SK-N-SH treated with all-trans-retinoic acid at 6 μM for 48 hours (cell line): ENCODE measurements at regions not wholly inside any gene's neighbourhood (a gene's known extent, or its start where the extent isn't known, plus 50 kb on each side); places are given as distances from the start of the nearest gene placed in this dataset.

Experiments
- ATAC-seq: fragments of 200-7000 bp; cut with Tn5 transposase; 3 replicates; pipeline ENCODE4 v1.9.1; 2020; ENCODE audit warnings: mild to moderate bottlenecking, moderate library complexity
- ARNTL ChIP-seq: fragments of 450-650 bp; formaldehyde crosslinking; IDR thresholded peaks from 2 replicates; pipeline ENCODE4 v1.5.0; 2020; ENCODE audit warnings: low read depth, mild to moderate bottlenecking, moderate library complexity, borderline replicate concordance
- BACH2 ChIP-seq: fragments of 250-450 bp; sonication (Bioruptor Pico); IDR thresholded peaks from 2 replicates; pipeline ENCODE4 v1.9.0; 2021; ENCODE audit warnings: mild to moderate bottlenecking, borderline replicate concordance
- CREB5 ChIP-seq: fragments of 250-450 bp; sonication (Bioruptor Pico); IDR thresholded peaks from 2 replicates; pipeline ENCODE4 v1.5.1; 2020; ENCODE audit warnings: low read depth, mild to moderate bottlenecking, moderate library complexity
- CSDC2 ChIP-seq: fragments of 250-450 bp; sonication (Bioruptor Pico); IDR thresholded peaks from 2 replicates; pipeline ENCODE4 v1.5.0; 2020; ENCODE audit warnings: mild to moderate bottlenecking, moderate library complexity
- CSRNP3 ChIP-seq: fragments of 250-450 bp; sonication (Bioruptor Pico); IDR thresholded peaks from 2 replicates; pipeline ENCODE4 v1.5.1; 2021; ENCODE audit warnings: mild to moderate bottlenecking, moderate library complexity
- ISL1 ChIP-seq: fragments of 250-450 bp; sonication (Bioruptor Pico); IDR thresholded peaks from 2 replicates; pipeline ENCODE4 v2.1.2; 2022; ENCODE audit warnings: mild to moderate bottlenecking, moderate library complexity
- OSR1 ChIP-seq: fragments of 250-450 bp; sonication (Bioruptor Pico); IDR thresholded peaks from 2 replicates; pipeline ENCODE4 v1.8.0; 2022; ENCODE audit warnings: moderate library complexity, mild to moderate bottlenecking, inconsistent platforms
- PATZ1 ChIP-seq: fragments of 250-450 bp; sonication (Bioruptor Pico); IDR thresholded peaks from 2 replicates; pipeline ENCODE4 v1.8.0; 2020; ENCODE audit warnings: mild to moderate bottlenecking, moderate library complexity, borderline replicate concordance
- POU6F1 ChIP-seq: fragments of 250-450 bp; sonication (Bioruptor Pico); IDR thresholded peaks from 2 replicates; pipeline ENCODE4 v1.8.0; 2021; ENCODE audit warnings: low read depth, mild to moderate bottlenecking, moderate library complexity, borderline replicate concordance
- PPARA ChIP-seq: fragments of 250-450 bp; sonication (Bioruptor Pico); IDR thresholded peaks from 2 replicates; pipeline ENCODE4 v1.5.0; 2020; ENCODE audit warnings: mild to moderate bottlenecking, borderline replicate concordance
- RARB ChIP-seq: fragments of 250-450 bp; sonication (Bioruptor Pico); IDR thresholded peaks from 2 replicates; pipeline ENCODE4 v1.8.0; 2021; ENCODE audit warnings: mild to moderate bottlenecking, moderate library complexity
- SNAI2 ChIP-seq: fragments of 250-450 bp; sonication (Bioruptor Pico); IDR thresholded peaks from 2 replicates; pipeline ENCODE4 v1.5.0; 2020; ENCODE audit warnings: mild to moderate bottlenecking, moderate library complexity
- TCF4 ChIP-seq: fragments of 250-450 bp; sonication (Bioruptor Pico); IDR thresholded peaks from 2 replicates; pipeline ENCODE4 v1.8.0; 2021; ENCODE audit warnings: mild to moderate bottlenecking, moderate library complexity, borderline replicate concordance
- TOX ChIP-seq: fragments of 250-450 bp; sonication (Bioruptor Pico); IDR thresholded peaks from 2 replicates; pipeline ENCODE4 v1.8.0; 2021; ENCODE audit warnings: mild to moderate bottlenecking, moderate library complexity, borderline replicate concordance
- TSHZ2 ChIP-seq: fragments of 250-450 bp; sonication (Bioruptor Pico); IDR thresholded peaks from 2 replicates; pipeline ENCODE4 v1.5.0; 2020; ENCODE audit warnings: mild to moderate bottlenecking, moderate library complexity
- ZC3H10 ChIP-seq: fragments of 250-450 bp; sonication (Bioruptor Pico); IDR thresholded peaks from 2 replicates; pipeline ENCODE4 v1.5.1; 2021; ENCODE audit warnings: mild to moderate bottlenecking, moderate library complexity
- ZFP3 ChIP-seq: fragments of 250-450 bp; sonication (Bioruptor Pico); IDR thresholded peaks from 2 replicates; pipeline ENCODE4 v1.5.0; 2020; ENCODE audit warnings: mild to moderate bottlenecking, moderate library complexity
- ZFP30 ChIP-seq: fragments of 450-650 bp; formaldehyde crosslinking; IDR thresholded peaks from 2 replicates; pipeline ENCODE4 v1.5.0; 2022; ENCODE audit warnings: mild to moderate bottlenecking, moderate library complexity
- ZNF565 ChIP-seq: fragments of 450-650 bp; formaldehyde crosslinking; conservative IDR thresholded peaks from 2 replicates; pipeline ENCODE4 v1.5.0; 2020; ENCODE audit warnings: low read depth, mild to moderate bottlenecking, moderate library complexity
- ZNF70 ChIP-seq: fragments of 450-650 bp; formaldehyde crosslinking; IDR thresholded peaks from 2 replicates; pipeline ENCODE4 v1.5.0; 2020; ENCODE audit warnings: mild to moderate bottlenecking, moderate library complexity
- ZNF8 ChIP-seq: fragments of 450-650 bp; formaldehyde crosslinking; IDR thresholded peaks from 2 replicates; pipeline ENCODE4 v1.5.0; 2020; ENCODE audit warnings: mild to moderate bottlenecking, moderate library complexity

GRCh38 chr14:61219256-61219655 is 61.9 kb downstream of the TMEM30B start:
- ATAC-seq, result no peak; the same call in 2 of the 3 replicates

GRCh38 chr14:61218767-61219166 is 62.4 kb downstream of the TMEM30B start:
- TF ChIP-seq CSDC2 (no peak), ARNTL (CRISPR knock-in tag) (no peak), ZFP30 (CRISPR knock-in tag) (no peak), ZNF70 (CRISPR knock-in tag) (no peak), BACH2 (CRISPR knock-in tag) (no peak), ZNF565 (no peak), SNAI2 (CRISPR knock-in tag) (no peak)
- ATAC-seq, result peak; percentile 75

More at GRCh38 chr14:61219256-61219655, 61.9 kb downstream of the TMEM30B start:
- TF ChIP-seq ZFP3 (CRISPR knock-in tag) (no peak), PPARA (no peak), ZC3H10 (CRISPR knock-in tag) (no peak), RARB (CRISPR knock-in tag) (no peak), BACH2 (CRISPR knock-in tag) (no peak), TSHZ2 (no peak), ISL1 (CRISPR knock-in tag) (no peak), CREB5 (CRISPR knock-in tag) (no peak), POU6F1 (CRISPR knock-in tag) (no peak), CSDC2 (no peak), TOX (no peak)

GRCh38 chr14:61218157-61218556 is 63.0 kb downstream of the TMEM30B start:
- no peak for TF ChIP-seq SNAI2 (CRISPR knock-in tag)
- TF ChIP-seq OSR1, result no peak
- no peak for TF ChIP-seq ZNF565
- no peak for TF ChIP-seq ZNF8 (CRISPR knock-in tag)
- no peak for TF ChIP-seq PATZ1
- TF ChIP-seq PPARA, result no peak
- no peak for TF ChIP-seq ZNF70 (CRISPR knock-in tag)
- TF ChIP-seq ZC3H10 (CRISPR knock-in tag), result no peak
- TF ChIP-seq CSDC2, result no peak
- no peak for TF ChIP-seq ZFP30 (CRISPR knock-in tag)
- no peak for TF ChIP-seq RARB (CRISPR knock-in tag)
- no peak for TF ChIP-seq ISL1 (CRISPR knock-in tag)
- no peak for TF ChIP-seq CSRNP3
- no peak for TF ChIP-seq TCF4

GRCh38 chr14:61217516-61217915 is 63.6 kb downstream of the TMEM30B start:
- no peak; the same call in 2 of the 3 replicates for ATAC-seq
- no peak for TF ChIP-seq ZNF565
- no peak for TF ChIP-seq ZNF8 (CRISPR knock-in tag)
- TF ChIP-seq ZNF70 (CRISPR knock-in tag), result no peak
- no peak for TF ChIP-seq POU6F1 (CRISPR knock-in tag)
- no peak for TF ChIP-seq CSDC2
- TF ChIP-seq TSHZ2, result no peak
- no peak for TF ChIP-seq ZFP3 (CRISPR knock-in tag)
- TF ChIP-seq CREB5 (CRISPR knock-in tag), result no peak

More at GRCh38 chr14:61218157-61218556, 63.0 kb downstream of the TMEM30B start:
- ATAC-seq, result no peak
